OCI-LY7 (cell line): ENCODE measurements at regions not wholly inside any gene's neighbourhood (a gene's known extent, or its start where the extent isn't known, plus 50 kb on each side); places are given as distances from the start of the nearest gene placed in this dataset.

Experiments used
- BruUV-seq: library from RNA; stranded (reverse); fragments of 400-500 nt; replicated peaks from 2 replicates; lab custom pipeline; 2021; lab: Mats Ljungman, UMichigan
- CTCF ChIA-PET: fragments of 300-600 bp; sonication (Branson Sonifier 250); formaldehyde crosslinking; loops from one replicate; lab custom pipeline; 2022; ENCODE audit warnings: antibody characterized with exemption; ENCODE audit not compliant: unreplicated experiment; lab: Charles Lee
- POLR2A ChIA-PET: fragments of 300-600 bp; sonication (Branson Sonifier 250); formaldehyde crosslinking; loops from one replicate; lab custom pipeline; 2022; ENCODE audit warnings: antibody characterized with exemption; lab: Charles Lee
- DNase-seq: peaks from one replicate; pipeline ENCODE4 v3.0.0-alpha.2; 2015; ENCODE audit warnings: low spot score
- H2AFZ ChIP-seq: fragments of 200-600 bp; sonication (generic), shearing (Covaris generic); 2 replicates; pipeline ENCODE4 v1.6.1; 2014; ENCODE audit warnings: mild to moderate bottlenecking, antibody characterized with exemption, low read length, moderate library complexity
- H3K27ac ChIP-seq: fragments of 200-600 bp; sonication (generic); 2 replicates; pipeline ENCODE4 v1.5.1; 2014; ENCODE audit warnings: mixed run types, low read depth, mild to moderate bottlenecking, moderate library complexity, low read length, inconsistent platforms; ENCODE audit not compliant: poor library complexity, severe bottlenecking
- H3K36me3 ChIP-seq: fragments of 200-600 bp; sonication (generic); 2 replicates; pipeline ENCODE4 v1.6.1; 2014; ENCODE audit warnings: mild to moderate bottlenecking, antibody characterized with exemption, low read length, moderate library complexity, mixed read lengths; ENCODE audit not compliant: insufficient read depth
- H3K4me1 ChIP-seq: fragments of 200-600 bp; sonication (generic); 2 replicates; pipeline ENCODE4 v1.5.1; 2014; ENCODE audit warnings: mild to moderate bottlenecking, low read length; ENCODE audit not compliant: insufficient read depth, poor library complexity, severe bottlenecking
- H3K4me2 ChIP-seq: fragments of 200-600 bp; sonication (generic); 2 replicates; pipeline ENCODE4 v1.6.1; 2014; ENCODE audit warnings: mild to moderate bottlenecking, low read length
- H3K4me3 ChIP-seq: fragments of 200-600 bp; sonication (generic); 2 replicates; pipeline ENCODE4 v1.5.1; 2014; ENCODE audit warnings: mild to moderate bottlenecking, low read depth, low read length; ENCODE audit not compliant: poor library complexity, severe bottlenecking
- H3K79me2 ChIP-seq: fragments of 200-600 bp; sonication (generic); 2 replicates; pipeline ENCODE4 v1.6.1; 2016; ENCODE audit warnings: low read depth, mild to moderate bottlenecking, low read length, moderate library complexity, mixed read lengths; ENCODE audit not compliant: insufficient read depth
- H3K9me2 ChIP-seq: fragments of 200-600 bp; sonication (generic); 2 replicates; pipeline ENCODE4 v1.6.1; 2016; ENCODE audit warnings: mild to moderate bottlenecking, low read length, mixed read lengths; ENCODE audit not compliant: insufficient read depth
- H3K9me3 ChIP-seq: fragments of 200-600 bp; sonication (generic); 2 replicates; pipeline ENCODE4 v1.6.1; 2014; ENCODE audit warnings: mild to moderate bottlenecking, mixed run types, low read length, mixed read lengths
- H4K20me1 ChIP-seq: fragments of 200-600 bp; sonication (generic); 2 replicates; pipeline ENCODE4 v1.6.1; 2014; ENCODE audit warnings: mild to moderate bottlenecking, antibody characterized with exemption, low read length, moderate library complexity, mixed read lengths; ENCODE audit not compliant: insufficient read depth
- CTCF ChIP-seq: fragments of 200-600 bp; sonication (generic); conservative IDR thresholded peaks from 2 replicates; pipeline ENCODE4 v1.5.1; 2014; ENCODE audit warnings: mild to moderate bottlenecking, antibody characterized with exemption, low read length, moderate library complexity, mixed read lengths
- EZH2phosphoT487 ChIP-seq: fragments of 200-600 bp; sonication (generic); IDR thresholded peaks from 2 replicates; pipeline ENCODE4 v1.6.1; 2018; ENCODE audit warnings: low read depth, borderline replicate concordance, mild to moderate bottlenecking, mixed run types, antibody characterized with exemption, low read length, moderate library complexity, mixed read lengths
- intact Hi-C: fragments of 100-400 bp; cut with micrococcal nuclease; formaldehyde crosslinking; loops from one replicate; pipeline ENCODE4 v1.10.0; 2022; ENCODE audit not compliant: unreplicated experiment

GRCh38 chr10:10942441-10942840, 75.2 kb upstream of the CELF2 start:
- Histone ChIP-seq H2AFZ (no peak overlapping the region), H3K9me2 (no peaks in the 10 kb centered on the region), H3K9me3 (no peaks in the 10 kb centered on the region), H3K27ac (no peak overlapping the region), H3K79me2 (no peaks in the 10 kb centered on the region), H3K4me3 (no peak overlapping the region), H4K20me1 (no peaks in the 10 kb centered on the region), H3K36me3 (no peaks in the 10 kb centered on the region), H3K4me1 (no peaks in the 10 kb centered on the region), H3K4me2 (no peak overlapping the region)
- BruUV-seq: no TSS peak
- TF ChIP-seq EZH2phosphoT487: no peak
- TF ChIP-seq CTCF: no peak
- ChIA-PET CTCF (no interaction called here), POLR2A (interaction anchor here (0.9 kb wide), 1 partner anchor 20 kb away, joined by 3 read pairs; no protein-coding TSS in a partner anchor)
- intact Hi-C loops: no loop called here
- DNase-seq: no peak

- no peaks in the 10 kb centered on the region for H3K36me3 ChIP-seq
- ChIA-PET CTCF (no interaction called here), POLR2A (interaction anchor here (0.7 kb wide), 1 partner anchor 41 kb away, joined by 3 read pairs; no protein-coding TSS in a partner anchor)
- H2AFZ ChIP-seq: no peak overlapping the region
- no peaks in the 10 kb centered on the region for H3K9me2 ChIP-seq
- TF ChIP-seq CTCF (no peak), EZH2phosphoT487 (no peak)
- no peak overlapping the region for H3K27ac ChIP-seq
- no peaks in the 10 kb centered on the region for H3K79me2 ChIP-seq
- no peaks in the 10 kb centered on the region for H3K9me3 ChIP-seq
- intact Hi-C loops: no loop called here
- H3K4me2 ChIP-seq: no peak overlapping the region
- H3K4me1 ChIP-seq: no peaks in the 10 kb centered on the region
- H3K4me3 ChIP-seq: no peak overlapping the region
- no peaks in the 10 kb centered on the region for H4K20me1 ChIP-seq
- DNase-seq: no peak
- no TSS peak for BruUV-seq
Measured at GRCh38 chr10:10946081-10946480, 71.6 kb upstream of the CELF2 start.

GRCh38 chr10:10946801-10947200, 70.9 kb upstream of the CELF2 start:
- Histone ChIP-seq H3K9me2 (no peaks in the 10 kb centered on the region), H3K36me3 (no peaks in the 10 kb centered on the region), H3K79me2 (no peaks in the 10 kb centered on the region), H3K9me3 (no peaks in the 10 kb centered on the region), H3K4me2 (no peak overlapping the region), H3K4me1 (no peaks in the 10 kb centered on the region), H2AFZ (no peak overlapping the region), H3K27ac (no peak overlapping the region), H3K4me3 (no peak overlapping the region), H4K20me1 (no peaks in the 10 kb centered on the region)
- ChIA-PET CTCF (no interaction called here), POLR2A (no interaction called here)
- TF ChIP-seq CTCF (no peak), EZH2phosphoT487 (no peak)
- BruUV-seq: no TSS peak
- DNase-seq: no peak
- intact Hi-C loops: no loop called here
